Thyroid gland (tissue), 4 donors: ENCODE measurements at regions not wholly inside any gene's neighbourhood (a gene's known extent, or its start where the extent isn't known, plus 50 kb on each side); places are given as distances from the start of the nearest gene placed in this dataset.
"Not testable (repeated sequence)": the region's sequence is repeated elsewhere in the genome, so short reads cannot be mapped to it uniquely, and the experiment has no call there.

ENCODE experiments used
- DNase-seq, 2 donors: peaks; one replicate each; pipeline ENCODE4 v3.0.0-alpha.2; 2019
- H3K27ac ChIP-seq, 3 donors: fragments of 200-600 bp; sonication (generic); 1 replicate in 2 of 3; 2 replicates in 1 of 3; pipeline ENCODE4 v1.5.1; 2016 to 2019; ENCODE audit warnings: mild to moderate bottlenecking in 1 of 3, moderate library complexity in 1 of 3
- H3K27me3 ChIP-seq: fragments of 200-600 bp; sonication (generic); one replicate; pipeline ENCODE4 v1.5.1; 2019
- H3K36me3 ChIP-seq, 2 donors: fragments of 200-600 bp; sonication (generic); one replicate each; pipeline ENCODE4 v1.5.1; 2016 to 2019
- H3K4me1 ChIP-seq, 2 donors: fragments of 200-600 bp; sonication (generic); one replicate each; pipeline ENCODE4 v1.5.1; 2017 to 2019
- H3K4me3 ChIP-seq, 3 donors: fragments of 200-600 bp; sonication (generic); replicated peaks in 1 of 3; 1 replicate in 2 of 3; 2 replicates in 1 of 3; pipeline ENCODE4 v1.5.1; 2016; ENCODE audit warnings: mild to moderate bottlenecking in 1 of 3
- H3K9me3 ChIP-seq: fragments of 200-600 bp; sonication (generic); one replicate; pipeline ENCODE4 v1.5.1; 2017
- POLR2A ChIP-seq, 2 donors: fragments of 450-650 bp; IDR thresholded peaks; one replicate each; pipeline ENCODE4 v1.6.1; 2017; ENCODE audit warnings: antibody characterized with exemption in 2 of 2, mild to moderate bottlenecking in 2 of 2, moderate library complexity in 1 of 2
- WGBS, 2 donors: methylation state at CpG; one replicate each; pipeline ENCODE4 v1.1.5; 2017; 5-methylcytosine and 5-hydroxymethylcytosine counted together
- intact Hi-C: fragments of 100-400 bp; cut with DNase I; formaldehyde crosslinking; loops from one replicate; pipeline ENCODE4 v1.15.1; 2023
- TF ChIP-seq, protein P1 (sequence below), 6 experiments: fragments of 200-600 bp in 3 of 6; fragments of 450-650 bp in 3 of 6; sonication (generic) in 3 of 6; IDR thresholded peaks; one replicate each; pipeline ENCODE4 v1.5.1; 2016 to 2019; ENCODE audit warnings: antibody characterized with exemption in 6 of 6, mild to moderate bottlenecking in 2 of 6, inconsistent platforms in 1 of 6, moderate library complexity in 1 of 6

GRCh38 chr3:56954125-56954524 lies 106.3 kb upstream of the SPATA12 start:
- WGBS, 2 donors, result 100% methylated on average over 1 of the region's 1 CpG
- intact Hi-C loops, result no loop called here
- H3K27me3 ChIP-seq, result no peaks in the 10 kb centered on the region
- TF ChIP-seq POLR2A (IDR thresholded peaks at IDR 0.05), result no peak
- TF ChIP-seq, protein P1, sequence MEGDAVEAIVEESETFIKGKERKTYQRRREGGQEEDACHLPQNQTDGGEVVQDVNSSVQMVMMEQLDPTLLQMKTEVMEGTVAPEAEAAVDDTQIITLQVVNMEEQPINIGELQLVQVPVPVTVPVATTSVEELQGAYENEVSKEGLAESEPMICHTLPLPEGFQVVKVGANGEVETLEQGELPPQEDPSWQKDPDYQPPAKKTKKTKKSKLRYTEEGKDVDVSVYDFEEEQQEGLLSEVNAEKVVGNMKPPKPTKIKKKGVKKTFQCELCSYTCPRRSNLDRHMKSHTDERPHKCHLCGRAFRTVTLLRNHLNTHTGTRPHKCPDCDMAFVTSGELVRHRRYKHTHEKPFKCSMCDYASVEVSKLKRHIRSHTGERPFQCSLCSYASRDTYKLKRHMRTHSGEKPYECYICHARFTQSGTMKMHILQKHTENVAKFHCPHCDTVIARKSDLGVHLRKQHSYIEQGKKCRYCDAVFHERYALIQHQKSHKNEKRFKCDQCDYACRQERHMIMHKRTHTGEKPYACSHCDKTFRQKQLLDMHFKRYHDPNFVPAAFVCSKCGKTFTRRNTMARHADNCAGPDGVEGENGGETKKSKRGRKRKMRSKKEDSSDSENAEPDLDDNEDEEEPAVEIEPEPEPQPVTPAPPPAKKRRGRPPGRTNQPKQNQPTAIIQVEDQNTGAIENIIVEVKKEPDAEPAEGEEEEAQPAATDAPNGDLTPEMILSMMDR (IDR thresholded peaks at IDR 0.05), result no peak
- no peaks in the 10 kb centered on the region for H3K9me3 ChIP-seq
- no peaks in the 10 kb centered on the region for H3K4me1 ChIP-seq
- H3K27ac ChIP-seq, result no peak overlapping the region
- DNase-seq, result no peak
- H3K36me3 ChIP-seq, result no peaks in the 10 kb centered on the region
- no peak overlapping the region for H3K4me3 ChIP-seq

DNA sequence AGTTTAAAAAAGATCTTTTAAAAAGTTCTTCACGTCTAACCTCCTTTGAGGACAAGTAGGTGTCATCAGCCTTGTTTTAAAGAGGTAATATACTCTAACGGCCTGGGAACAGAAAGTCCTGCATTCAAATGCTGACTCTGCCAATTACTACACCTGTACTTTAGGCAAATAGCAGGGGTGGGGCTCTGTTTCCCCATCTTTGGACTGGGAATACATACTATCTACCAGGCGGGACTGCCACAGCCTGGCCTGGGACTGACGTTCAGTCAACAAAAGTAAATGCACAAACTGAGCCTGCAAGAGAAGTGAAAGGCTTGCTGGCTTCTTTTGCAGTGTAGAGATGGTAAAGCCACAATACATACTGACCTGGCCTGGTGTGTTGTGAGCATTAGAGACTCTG lies 107.6 kb upstream of the SPATA12 start:
- TF ChIP-seq POLR2A (IDR thresholded peaks at IDR 0.05), result no peak
- TF ChIP-seq, protein P1 (IDR thresholded peaks at IDR 0.05), result no peak
- no peaks in the 10 kb centered on the region for H3K36me3 ChIP-seq
- 95 to 96% methylated on average over 4 of the region's 4 CpGs for WGBS, 2 donors
- no peaks in the 10 kb centered on the region for H3K4me1 ChIP-seq
- DNase-seq, result no peak
- H3K27ac ChIP-seq, result no peak overlapping the region
- H3K27me3 ChIP-seq, result no peaks in the 10 kb centered on the region
- H3K9me3 ChIP-seq, result no peaks in the 10 kb centered on the region
- no peak overlapping the region for H3K4me3 ChIP-seq
- intact Hi-C loops, result no loop called here

GRCh38 chr3:56952061-56952460 lies 108.4 kb upstream of the SPATA12 start:
- intact Hi-C loops, result no loop called here
- H3K27ac ChIP-seq, result no peak overlapping the region
- DNase-seq, result no peak
- H3K36me3 ChIP-seq, result no peaks in the 10 kb centered on the region
- H3K4me3 ChIP-seq, result no peak overlapping the region
- no peaks in the 10 kb centered on the region for H3K4me1 ChIP-seq
- H3K9me3 ChIP-seq, result no peaks in the 10 kb centered on the region
- 75 to 94% methylated on average over 1 of the region's 1 CpG for whole genome bisulfite sequencing, 2 donors
- no peaks in the 10 kb centered on the region for H3K27me3 ChIP-seq
- TF ChIP-seq, protein P1 (IDR thresholded peaks at IDR 0.05), result no peak
- TF ChIP-seq POLR2A (IDR thresholded peaks at IDR 0.05), result no peak

- intact Hi-C loops, result no loop called here
- no peak for TF ChIP-seq POLR2A (IDR thresholded peaks at IDR 0.05)
- TF ChIP-seq, protein P1 (IDR thresholded peaks at IDR 0.05), result no peak
- Histone ChIP-seq H3K4me1 (no peaks in the 10 kb centered on the region), H3K27ac (no peak overlapping the region), H3K4me3 (no peak overlapping the region), H3K36me3 (no peaks in the 10 kb centered on the region), H3K9me3 (no peaks in the 10 kb centered on the region), H3K27me3 (no peaks in the 10 kb centered on the region)
- 35 to 71% methylated on average over 1 of the region's 1 CpG for WGBS, 2 donors
- DNase-seq, result no peak
These were observed 109.1 kb upstream of the SPATA12 start for GRCh38 chr3:56951366-56951765.

DNA sequence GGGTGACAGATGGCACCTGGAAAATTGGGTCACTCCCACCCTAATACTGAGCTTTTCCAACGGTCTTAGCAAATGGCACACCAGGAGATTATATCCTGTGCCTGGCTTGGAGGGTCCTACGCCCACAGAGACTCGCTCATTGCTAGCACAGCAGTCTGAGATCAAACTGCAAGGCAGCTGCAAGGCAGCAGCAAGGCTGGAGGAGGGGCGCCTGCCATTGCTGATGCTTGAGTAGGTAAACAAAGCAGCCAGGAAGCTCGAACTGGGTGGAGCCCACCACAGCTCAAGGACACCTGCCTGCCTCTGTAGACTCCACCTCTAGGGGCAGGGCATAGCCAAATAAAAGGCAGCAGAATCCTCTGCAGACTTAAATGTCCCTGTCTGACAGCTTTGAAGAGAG lies 115.1 kb upstream of the SPATA12 start:
- H3K9me3 ChIP-seq, H3K27ac ChIP-seq, H3K4me1 ChIP-seq, H3K36me3 ChIP-seq, DNase-seq, H3K4me3 ChIP-seq, intact Hi-C loops, H3K27me3 ChIP-seq: not testable (repeated sequence)
- 84 to 88% methylated on average over 5 of the region's 5 CpGs for WGBS, 2 donors

GRCh38 chr3:56942523-56942922 lies 117.9 kb upstream of the SPATA12 start:
- H3K36me3 ChIP-seq, result no peaks in the 10 kb centered on the region
- no peaks in the 10 kb centered on the region for H3K9me3 ChIP-seq
- H3K4me1 ChIP-seq, result peaks cover 0 to 5% of the 10 kb centered on the region in 2 donors
- no peak overlapping the region for H3K4me3 ChIP-seq
- TF ChIP-seq POLR2A (IDR thresholded peaks at IDR 0.05), result no peak
- TF ChIP-seq, protein P1 (IDR thresholded peaks at IDR 0.05), result no peak
- H3K27ac ChIP-seq, result no peak overlapping the region
- WGBS, 2 donors, result 38 to 53% methylated on average over 2 of the region's 2 CpGs
- intact Hi-C loops, result no loop called here
- no peaks in the 10 kb centered on the region for H3K27me3 ChIP-seq
- DNase-seq, result no peak
